ENCODE measurements at regions not wholly inside any gene's neighbourhood (a gene's known extent, or its start where the extent isn't known, plus 50 kb on each side); places are given as distances from the start of the nearest gene placed in this dataset.

DNA sequence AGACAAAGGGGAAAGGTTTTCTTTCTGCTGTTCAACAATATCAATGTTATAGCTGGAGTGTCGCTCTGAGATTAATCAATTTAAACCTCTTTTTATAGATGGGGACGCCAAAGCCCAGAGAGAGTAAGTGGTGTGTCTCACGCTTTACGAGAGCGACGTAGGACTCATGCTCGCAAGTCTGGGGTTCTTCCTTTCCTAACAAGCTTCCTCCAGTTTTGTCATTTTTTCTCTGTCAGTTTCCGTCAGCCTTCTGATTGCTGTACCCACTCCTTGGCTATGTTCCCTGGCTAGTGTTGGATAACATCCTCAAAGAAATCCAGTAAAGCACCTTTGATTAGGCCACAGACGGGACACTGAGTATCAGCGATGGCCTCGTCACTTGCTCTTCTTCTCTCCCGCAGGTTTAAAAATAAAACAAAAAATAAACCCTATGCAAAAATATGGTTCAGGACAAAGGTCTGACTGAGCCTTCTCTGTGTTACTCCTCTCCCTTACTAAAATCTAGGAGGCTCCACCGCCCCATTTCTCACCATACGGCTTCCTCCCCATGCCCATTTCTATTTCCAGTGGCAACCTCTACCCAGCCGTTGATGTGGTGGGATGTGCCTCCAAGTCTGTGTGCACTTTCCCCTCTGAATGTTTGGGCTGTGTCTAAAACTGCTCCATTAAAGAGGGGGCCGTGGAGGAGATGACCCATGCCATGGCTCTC lies 172.7 kb upstream of the PARP11 start:
- DNase-seq: no peak

DNA sequence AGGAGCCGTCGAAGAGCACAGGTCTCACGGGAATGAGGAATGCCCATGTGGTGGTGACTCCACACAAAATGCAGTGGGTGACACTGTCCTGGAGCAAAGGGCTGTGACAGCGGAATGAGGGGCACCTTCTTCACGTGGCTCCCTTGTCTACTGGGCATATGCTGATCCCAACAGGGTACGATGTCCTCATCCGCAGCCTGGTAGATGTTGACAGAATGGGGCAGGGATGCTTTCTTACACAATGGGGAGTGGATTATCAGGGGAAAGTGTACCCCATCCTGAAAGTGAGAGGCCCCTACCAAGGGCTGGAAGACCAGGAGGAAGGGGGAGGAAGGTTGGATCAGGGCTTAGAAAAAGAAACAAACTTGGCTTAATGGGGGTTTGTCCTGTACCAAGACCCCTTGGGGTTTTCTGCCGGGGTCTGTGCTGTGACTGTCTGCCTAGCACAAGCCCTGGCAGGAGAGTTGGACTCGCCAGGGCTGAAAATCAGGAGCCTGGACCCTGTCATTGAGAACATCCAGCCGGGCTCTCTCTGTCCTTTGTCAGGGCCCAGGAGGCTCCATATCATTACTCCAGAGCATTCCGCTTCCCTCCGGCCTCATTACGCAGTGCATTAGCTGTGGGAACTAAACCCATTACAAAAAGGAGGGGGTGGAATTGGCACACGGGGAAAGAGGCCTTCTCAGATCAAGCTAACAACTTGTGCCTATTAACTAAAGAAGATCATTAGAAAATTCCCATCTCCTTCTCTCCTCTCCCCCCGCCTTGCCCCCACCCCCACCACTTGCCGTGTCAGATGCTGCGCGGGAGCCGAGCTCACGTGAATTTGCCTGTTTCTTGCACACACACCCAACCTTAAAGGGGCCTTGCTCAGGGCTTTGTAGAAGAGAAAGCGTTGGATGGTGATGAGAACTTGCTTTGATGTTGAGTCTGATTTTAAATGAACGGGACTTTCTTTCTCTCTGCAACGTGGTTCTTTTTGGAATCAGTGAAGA lies 171.8 kb upstream of the PARP11 start:
- no peak for DNase-seq

DNA sequence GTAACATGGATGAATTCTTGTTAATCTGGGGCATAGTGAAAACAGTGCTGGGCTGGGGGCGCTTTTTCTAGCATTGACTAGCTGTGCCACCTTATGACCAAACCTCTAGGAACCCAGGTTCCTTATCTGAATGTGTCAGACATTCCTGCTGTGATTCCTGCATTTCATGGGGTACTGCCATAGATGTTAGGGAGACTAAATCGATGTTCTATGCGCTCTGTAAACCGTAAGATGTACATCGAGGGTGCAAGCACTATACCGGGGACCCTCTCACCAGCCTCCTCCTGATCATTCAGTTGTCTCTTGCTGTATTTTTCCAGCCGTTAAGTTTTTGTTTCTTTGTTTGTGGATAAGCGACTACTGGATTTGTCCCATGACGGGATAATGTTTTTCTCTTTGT lies 170.9 kb upstream of the PARP11 start:
- DNase-seq: no peak

DNA sequence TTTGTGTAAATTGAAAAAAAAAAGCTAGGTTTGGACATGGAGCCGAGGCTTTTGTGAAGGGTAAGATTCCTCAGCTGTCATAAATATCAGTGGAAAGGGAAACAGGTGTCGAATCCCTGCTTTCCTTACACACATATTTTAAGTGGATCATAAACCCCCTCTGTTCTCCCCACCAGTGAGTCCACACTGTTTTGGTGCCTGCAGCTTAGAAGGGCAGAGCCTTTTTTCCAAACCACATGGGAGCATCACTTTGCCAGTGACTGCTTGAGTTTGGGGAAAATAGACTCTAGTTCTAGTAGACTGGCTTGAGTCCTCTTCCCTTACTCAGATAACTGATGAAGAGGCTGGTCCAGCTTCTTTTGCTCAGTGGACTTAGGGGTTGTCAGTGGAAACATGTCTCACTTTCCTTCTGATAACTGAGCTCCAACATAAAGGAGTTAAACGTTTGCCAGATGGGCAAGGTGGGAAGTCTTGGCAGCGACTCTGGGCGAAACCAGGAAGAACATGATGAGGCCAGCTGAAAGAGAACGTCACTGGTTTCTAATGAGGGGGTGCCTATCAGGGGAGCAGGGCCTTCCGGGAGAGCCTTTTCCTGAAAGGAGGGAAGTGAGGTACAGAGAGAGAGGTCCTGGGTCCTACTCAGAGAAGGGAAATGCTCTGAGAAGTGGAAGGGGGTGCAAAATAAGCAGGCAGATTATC lies 168.1 kb upstream of the PARP11 start:
- no peak for DNase-seq

DNA sequence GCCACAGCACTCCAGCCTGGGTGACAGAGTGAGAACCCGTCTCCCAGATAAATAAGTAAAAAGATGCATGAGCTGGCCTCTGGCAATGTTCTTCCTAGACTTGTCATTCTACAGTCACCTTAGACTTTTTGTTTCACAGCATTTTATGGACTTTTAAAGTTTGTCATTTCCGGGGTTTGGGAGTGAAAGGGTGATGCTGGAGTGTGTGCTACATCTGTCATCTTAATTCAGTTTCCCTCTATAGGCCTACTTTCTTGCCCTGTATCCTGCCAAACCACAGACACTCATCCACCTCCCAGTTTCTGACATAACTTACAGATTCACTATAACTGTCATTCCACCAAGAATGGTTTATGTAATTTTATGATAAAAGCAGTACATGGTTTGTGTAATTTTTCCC lies 166.7 kb upstream of the PARP11 start:
- DNase-seq: no peak

DNA sequence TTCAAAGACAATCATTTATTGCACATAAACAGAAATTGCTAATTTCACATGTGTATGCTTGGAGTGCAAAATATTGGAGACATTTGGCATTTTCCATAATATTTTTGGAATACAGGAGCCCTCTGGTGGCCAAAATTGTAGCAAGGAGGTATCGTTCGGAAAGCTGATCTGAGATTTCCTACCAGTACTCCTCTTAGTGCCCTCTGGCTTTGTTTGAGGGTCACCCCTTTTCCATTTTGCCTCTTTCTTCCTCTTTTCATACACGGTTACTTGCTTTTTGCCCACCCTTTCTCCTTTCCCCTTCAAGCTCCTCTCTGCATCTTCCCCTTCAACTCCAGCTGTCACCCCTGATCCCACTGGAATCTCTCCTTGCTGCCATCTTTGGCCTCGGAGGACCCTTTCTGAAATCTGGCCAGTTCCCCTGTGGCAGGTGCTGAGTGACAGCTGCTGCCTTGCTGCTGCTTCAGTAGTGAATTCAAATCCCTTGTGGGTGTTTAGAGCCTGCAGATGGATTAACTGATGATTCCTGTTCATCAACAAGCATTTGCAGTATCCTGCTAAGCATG lies 164.6 kb upstream of the PARP11 start:
- DNase-seq: peak; percentile 29

DNA sequence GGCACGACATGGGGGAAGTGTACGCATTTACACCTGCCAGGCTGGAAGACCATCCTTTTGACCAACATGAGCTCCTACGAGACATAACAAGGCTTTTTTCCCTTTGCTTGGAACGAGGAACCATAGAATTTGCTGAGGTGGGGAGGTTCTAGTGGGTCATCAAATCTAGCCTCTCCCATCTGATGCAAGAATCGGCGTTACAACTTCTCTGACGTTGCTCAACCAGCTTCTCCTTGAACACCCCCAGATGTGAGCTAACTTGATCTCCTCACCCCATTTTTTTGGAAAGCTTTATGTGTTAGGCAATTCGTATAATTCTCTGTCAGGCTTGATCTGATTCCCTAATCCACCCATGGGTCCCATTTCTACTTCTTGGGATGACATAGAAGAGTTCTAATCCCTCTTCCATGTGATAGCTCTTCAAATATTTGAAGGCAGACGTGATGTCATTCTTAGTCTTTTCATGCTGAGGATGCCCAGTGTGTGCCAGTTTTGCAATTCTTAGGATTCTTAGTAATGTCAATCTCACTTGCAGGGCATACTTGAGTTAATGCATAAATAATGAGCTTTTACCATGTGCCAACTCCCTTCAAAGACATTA lies 163.6 kb upstream of the PARP11 start:
- DNase-seq: no peak

DNA sequence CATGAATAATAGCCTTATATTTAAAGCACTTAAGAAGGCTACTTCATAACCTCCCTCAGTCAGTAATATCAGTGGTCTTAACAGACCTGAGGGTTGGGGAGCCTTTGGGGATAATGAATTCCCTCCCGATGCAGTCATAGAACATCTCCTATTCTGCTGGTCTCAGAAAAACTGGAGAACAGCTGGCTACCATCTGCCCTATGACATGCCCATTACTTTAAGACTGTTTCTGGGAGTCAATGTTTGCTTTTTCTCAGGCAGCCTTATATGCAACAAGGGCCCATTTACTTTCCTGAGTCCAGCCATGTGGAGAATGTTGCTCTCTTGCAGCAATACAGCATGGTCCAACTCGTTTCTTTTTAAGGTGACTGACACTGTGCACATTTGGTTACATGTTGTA lies 161.7 kb upstream of the PARP11 start:
- DNase-seq: no peak

DNA sequence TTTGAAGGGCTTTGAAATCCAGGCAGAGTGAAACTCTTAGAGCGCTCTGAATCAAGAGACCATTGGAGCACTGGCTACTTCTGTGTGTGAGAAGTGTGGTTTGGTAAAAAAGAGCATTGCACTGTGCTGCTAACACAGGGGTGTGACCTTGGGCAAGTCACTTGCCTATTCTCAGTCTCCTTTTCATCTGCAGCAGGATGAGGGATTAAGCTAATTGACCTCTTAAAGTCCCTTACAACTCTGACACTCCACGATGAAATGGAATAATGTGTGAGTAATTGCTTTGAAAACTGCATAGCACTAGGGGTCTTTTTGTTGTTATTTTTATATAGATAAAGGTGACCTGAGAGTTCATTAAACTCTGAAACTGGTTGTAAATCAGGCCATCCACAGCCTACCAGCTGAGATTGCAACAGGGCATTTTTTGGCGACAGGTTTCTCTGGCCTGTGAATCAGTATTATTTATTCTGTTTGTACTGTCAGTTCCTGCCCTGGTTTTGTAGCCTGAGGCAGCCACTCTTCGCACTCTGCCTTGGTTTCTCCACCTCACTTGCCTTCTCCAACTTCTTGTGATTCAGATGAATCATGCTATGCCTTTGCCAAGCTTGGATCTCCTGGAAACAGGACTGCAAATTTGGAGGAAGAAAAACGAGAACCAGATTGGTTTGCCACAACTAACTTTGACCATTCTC lies 159.9 kb upstream of the PARP11 start:
- no peak for DNase-seq

DNA sequence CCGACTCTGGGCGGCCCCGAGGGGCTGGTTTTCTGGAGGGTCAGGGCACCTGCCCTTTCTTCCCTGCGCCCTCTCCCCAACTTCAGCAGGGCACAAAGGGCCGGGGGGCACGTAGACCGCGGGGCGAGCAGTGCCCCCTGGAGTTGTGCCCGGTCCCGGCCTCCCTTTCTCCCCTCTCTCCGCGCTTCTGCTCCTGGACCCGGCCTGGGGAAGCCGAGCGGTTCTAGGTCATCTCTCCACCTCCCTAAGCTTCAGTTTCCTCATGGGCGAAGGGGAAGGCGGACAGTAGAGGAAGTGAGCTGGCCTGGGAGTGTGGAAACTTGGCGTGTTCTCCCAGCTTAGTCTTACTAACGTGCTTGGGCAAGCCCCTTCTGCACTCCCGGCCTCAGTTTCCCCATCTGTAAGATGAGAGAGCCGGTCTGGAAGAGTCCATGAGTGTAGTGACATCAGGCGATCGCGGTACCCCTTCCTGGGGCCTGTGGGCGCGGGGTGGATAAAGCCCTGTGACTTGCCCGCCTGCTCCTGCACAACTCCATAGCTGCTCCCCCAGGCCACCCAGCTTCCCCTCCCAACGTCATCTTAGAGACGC lies 158.6 kb upstream of the PARP11 start:
- DNase-seq: no peak

DNA sequence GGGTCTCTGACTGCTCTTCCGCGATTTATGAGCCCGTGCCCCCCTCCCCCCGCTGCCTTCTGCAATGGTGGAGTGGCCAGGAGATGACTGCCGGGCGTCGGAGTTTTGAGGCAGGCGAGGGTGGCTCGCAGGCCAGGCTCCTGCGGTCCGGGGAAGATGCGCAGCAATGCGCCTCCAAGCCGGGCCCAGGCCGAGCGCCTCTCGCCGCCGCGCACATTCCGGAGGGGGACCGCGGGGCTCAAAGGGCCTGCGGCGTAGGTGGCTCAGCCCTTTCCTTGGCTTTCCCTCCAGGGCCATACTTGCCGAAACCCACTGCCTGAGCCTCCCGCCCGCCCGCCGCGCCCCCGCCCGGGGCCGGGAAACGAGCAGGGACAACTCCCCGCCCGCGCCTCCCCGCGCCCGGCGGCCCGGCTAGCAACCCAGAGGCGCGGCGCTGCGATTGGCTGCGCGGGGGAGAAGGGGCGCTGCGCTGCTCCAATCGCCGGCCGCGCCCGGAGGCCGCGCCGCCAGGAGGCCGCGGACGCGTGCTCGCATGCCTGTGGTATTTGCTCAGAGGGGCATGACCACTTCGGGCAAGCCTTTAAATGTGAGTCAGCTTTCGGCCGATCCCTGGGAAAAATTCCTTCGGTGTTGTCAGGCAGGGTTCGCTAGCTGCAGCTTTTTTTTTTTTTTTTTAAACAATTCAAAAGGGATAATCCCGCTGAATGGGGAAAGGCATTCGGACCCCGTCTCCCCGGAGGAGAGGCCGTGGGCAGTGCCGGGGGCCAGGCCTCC lies 157.9 kb upstream of the PARP11 start:
- peak; percentile 54 for DNase-seq

DNA sequence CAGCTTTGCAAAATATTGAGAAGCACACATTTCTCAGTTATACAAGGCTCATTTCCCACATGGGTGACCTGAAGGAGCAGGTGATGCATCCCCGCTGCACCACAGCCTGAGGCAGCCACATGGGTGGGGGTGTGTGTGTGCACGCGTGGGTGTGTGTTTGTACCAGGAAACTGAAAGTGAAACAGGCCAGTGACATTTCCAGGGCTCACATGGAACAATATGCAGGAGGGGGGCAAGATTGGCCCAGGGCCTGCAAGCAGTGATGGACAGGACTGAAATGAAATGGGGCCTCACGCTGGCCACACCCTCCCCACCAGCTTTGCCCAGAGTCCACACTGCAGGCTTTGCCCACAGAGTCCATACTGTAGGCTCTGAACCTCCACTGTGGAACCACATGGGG lies 154.2 kb upstream of the PARP11 start:
- no peak for DNase-seq

DNA sequence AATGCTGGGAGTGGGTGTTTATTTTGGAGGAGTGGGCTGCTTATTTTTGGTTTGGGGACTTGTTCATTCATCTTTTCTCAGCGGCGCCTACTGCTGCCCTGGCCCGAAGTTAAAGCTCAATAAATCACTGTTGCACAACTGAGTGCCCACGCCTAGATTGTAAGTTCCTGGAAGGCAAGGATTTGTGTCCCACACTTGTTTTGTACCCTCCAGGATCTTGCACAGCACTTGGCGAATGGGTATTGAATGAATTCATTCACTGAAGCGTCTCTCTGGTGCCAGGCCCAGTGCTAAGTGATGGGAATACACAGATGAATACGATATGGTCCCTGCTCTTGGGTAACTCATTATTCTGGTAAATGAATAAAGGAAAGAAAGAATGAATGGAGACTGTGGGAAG lies 153.3 kb upstream of the PARP11 start:
- no peak for DNase-seq

DNA sequence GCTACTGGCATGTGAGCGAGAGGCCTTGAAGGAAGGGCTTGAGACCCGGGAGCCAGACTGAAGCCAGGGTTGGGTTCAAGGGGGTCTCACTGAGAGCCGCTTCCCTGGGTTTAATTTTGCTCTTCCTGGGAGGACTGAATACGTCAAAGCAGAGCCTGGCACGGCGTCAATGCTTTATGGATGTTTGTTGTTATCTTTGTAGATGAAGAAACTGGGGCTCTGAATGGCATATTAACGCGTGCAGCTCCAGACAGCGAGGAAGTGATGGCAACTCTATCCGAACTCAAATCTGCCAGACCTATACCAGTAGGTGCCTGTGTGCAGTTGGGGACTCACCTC lies 152.8 kb upstream of the PARP11 start:
- DNase-seq: no peak

DNA sequence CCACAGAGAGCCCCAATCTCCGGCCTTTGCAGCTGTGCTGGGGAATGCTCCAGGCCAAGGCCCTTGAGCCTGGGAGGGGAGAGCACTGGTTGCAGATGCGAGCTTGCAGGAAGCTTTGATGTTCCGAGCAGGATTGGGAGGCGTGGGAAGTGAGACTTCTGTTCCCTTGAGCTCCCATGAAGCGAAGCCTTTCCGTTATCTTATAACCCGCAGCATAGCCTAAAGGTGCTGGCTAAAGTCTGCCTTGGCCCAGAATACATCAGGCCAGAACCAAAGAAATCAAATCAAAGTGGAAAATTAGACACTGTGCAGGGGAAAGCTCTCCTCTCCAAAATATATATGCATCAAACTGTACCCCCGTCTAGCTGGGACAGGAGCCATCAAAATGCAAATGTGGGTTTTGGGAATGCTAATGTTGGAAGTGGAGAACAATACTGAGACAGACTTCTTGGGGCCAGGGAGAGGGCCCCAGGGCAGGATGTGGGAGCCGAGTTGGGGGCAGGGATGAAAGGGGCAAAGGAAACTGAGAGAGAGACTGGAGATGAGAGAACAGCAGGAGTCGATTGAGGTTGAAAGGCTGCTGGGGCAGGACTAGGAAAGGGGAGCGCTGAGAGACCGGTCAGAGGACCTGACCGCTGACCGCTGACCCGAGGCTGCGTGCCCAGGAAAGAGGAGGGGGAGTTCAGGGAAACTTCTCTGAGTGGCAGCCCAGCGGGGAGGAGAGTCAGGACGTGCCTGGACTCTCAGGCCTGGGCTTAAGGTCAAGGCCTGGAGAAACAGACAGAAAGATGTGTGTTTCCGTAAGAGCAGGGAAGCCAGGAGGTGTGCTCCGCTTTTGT lies 152.2 kb upstream of the PARP11 start:
- DNase-seq: no peak

DNA sequence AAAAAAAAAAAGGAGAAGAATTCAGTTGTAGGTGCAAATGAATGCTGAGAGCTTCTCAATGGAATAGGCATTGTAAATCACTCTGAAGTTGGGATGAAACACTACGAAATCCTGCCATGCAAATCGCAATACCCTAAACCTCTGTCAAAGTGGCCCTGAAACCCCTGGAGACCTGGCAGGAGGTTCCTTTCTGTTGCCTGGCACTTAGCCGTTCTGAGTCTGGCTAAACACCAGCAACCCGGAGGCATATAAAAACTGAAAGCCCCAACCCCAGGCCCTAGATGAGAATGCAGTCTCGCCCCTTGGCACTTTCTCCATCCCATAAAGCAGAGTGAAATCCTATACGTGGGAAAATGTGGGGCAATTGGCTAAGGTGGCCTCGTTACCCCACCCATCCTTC lies 151.5 kb upstream of the PARP11 start:
- no peak for DNase-seq

DNA sequence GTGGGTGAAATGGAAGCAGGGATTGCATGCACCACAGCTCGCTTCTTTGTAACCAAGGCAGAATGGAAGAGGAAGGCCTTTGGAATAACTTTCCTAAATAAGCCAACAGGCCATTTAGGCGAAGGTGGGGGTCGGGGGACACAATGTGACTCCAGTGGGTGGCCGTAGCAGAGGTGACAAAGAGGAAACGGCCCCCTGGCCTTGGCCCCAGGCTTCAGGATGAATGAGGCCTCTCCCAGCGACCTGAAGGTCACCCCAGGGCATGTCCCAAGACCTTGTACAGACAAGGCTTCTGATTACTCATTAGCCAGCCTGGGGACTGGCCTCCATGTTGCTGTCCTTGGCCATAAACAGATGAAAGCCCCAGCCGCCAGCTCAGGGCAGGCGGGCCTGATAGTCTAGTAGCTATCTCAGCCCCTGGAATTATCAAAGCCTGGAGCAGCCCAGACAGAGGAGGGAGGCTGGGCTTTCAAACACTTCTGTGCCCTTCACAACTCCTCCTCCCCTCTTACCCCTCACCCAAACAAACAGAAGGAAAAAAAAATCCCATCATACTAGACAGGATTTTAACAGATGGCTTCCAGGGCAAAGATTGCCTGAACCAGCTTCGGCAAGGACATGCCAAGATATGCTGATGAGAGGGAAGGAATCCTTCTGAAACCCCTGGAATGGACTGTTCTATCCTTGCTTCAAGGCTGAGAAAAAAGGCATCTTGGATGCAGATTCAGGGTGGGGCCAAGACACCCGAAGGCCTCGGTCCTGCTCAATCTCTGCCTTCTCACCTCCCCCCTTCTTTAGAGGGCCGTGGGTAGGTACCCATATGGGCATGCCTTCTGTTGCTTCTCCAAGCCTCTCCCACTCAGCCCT lies 142.3 kb upstream of the PARP11 start:
- DNase-seq: no peak

DNA sequence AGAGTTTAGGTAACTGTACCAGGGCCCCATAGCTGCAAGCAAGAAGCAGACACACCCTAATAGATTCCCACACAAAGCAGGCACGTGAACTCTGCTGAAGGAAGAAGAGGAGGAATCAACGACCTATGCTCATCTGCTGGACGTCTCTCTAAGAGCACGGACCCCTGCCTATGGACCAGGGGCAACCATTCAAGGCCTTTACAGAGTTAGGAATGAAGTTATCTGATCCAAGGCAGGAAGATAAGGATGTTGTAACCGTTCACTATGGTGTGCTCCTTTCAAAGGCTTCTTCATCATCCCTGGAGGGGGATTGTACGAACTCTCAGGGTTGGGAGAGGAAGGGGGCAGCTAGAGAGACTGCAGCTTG lies 141.6 kb upstream of the PARP11 start:
- DNase-seq: no peak

DNA sequence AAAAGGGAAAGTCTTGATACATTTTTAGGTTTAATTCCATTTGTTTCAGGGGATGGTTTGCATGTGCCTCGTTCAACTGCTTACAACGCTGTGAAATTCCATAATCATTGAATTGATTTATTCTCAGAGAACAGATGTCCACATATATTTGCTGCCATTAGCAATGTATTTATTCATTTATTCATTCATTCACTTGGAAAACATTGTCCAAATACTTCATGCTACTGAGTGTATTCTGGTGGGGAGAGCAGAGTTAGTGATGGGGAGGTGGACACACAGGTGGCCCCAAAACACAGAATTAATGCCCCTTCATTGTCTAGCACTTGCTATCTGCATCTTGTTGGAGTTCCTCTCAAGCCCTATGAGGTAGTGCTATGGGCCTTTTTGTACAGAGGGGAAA lies 141.2 kb upstream of the PARP11 start:
- DNase-seq: no peak
